GM03348 (cell line): ENCODE measurements at regions not wholly inside any gene's neighbourhood (a gene's known extent, or its start where the extent isn't known, plus 50 kb on each side); places are given as distances from the start of the nearest gene placed in this dataset.
A peak's percentile ranks its signal among the peaks of the same experiment; 100 is the strongest.

Experiments used
- DNase-seq: peaks from one replicate; pipeline ENCODE4 v3.0.0; 2012; ENCODE audit warnings: low spot score

DNA sequence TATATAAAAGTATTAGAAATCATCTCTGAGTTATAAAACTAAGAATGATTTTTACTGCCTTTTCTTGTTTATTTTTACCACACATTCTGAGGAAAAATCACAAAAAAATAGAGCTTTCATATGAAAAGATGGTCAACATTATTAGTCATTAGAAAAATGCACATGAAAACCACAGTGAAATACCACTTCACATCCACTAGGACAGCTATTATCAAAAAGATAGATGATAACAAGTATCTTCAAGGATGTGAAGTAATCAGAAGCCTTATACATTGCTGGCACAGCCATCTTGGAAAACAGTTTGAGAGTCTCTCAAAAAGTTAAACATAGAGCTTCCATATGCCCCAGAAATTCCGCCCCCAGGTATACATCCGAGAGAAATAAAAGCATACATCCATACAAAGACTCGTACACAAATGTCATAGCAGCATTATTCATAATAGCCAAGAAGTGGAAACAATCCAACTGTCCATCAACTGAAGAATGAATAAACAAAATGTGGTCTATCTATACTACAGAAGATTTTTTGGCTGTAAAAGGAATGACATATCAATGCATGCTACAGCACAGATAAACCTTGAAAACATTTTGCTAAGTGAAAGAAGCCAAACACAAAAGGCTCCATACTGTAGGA is 523.9 kb downstream of the FUT8 start:
- DNase-seq = no peak

DNA sequence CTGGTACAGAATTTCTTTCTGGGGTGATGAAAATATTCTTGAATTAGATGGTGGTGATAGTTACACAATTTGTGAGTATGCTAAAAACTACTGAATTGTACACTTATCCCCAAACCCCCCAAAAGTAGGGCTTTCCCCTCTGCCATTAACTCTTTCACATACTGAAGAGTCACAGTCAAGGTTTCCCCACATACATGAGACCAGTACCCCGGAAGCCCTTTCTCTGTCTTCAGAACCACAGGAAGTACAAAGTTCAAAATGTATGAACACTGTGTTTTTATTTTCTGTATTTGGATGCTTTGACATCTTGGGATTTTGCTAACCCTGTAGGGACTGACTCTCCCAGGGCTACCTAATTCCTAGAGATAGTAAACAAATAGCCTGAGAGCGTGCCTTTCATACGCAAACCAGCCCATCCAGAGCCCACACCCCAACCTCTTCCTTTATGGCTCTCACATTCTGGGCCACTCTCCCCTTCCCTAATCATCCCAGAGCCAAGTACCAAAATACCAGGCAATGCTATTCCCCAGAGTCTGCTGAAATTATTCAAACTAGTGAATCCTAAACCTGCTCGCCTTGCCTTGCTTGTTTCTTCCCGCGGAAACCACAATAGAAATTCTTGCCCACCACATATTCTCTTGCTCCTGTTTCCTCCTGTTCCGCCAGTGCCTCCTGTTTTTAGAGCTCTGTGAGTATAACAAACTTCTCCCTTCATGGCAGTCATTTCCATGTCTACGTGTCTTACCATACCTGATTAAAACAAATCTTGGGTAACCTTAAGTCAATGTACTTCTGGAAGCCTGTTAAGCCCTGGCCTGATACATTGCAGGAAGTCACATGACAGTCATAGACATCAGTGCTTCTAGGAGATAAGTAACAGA is 524.8 kb downstream of the FUT8 start:
- DNase-seq = no peak

DNA sequence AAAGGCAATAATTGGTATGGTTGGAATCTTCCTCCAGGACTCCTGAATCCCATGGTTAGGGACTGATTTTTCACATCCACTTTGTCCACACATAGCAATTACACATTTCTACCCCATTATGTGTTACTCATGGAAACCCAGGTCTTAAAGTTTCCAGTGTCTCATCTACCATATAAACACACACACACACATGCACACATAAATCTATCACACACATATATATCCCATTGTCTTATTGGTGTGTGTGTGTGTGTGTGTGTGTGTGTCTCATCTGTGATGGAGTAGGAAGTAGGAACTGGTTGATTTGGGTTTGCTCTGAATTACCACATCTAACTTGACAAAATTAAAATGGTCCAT is 525.4 kb downstream of the FUT8 start:
- DNase-seq = no peak

DNA sequence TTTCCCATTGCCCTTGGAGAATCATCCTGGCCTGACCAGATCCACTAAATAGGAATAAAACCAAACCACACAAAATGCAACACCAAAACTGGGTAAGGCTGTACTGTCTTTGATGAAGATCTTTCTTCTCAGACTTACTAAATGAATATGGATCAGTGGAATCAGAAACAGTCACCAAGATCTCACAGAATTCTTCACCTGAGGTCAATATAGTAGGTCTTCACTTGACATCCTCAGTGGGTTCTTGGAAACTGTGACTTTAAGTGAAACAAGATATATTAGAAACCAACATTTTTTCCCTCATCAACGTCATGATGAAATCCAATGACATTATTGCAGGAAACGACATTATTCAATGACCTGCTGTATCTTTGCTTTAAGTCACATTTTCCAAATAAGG is 526.2 kb downstream of the FUT8 start:
- no peak for DNase-seq

DNA sequence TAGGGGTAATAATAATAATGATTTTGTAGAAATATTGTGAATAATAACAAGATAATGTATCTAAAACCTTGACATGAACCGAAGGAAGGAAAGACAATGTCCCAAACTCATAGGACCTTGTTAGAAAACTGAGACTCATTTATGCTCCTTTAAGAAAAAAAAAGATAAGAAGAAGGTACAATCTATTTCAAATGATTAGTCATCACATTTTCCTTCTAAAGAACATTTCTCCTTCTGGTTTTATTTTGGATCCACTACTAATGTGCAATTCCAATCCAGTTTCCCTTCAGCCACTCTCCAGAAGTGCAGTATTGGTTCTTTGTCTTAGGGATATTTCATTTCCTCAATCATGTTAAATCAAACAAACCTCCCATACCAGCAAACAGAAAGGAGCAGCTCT is 526.7 kb downstream of the FUT8 start:
- no peak for DNase-seq

DNA sequence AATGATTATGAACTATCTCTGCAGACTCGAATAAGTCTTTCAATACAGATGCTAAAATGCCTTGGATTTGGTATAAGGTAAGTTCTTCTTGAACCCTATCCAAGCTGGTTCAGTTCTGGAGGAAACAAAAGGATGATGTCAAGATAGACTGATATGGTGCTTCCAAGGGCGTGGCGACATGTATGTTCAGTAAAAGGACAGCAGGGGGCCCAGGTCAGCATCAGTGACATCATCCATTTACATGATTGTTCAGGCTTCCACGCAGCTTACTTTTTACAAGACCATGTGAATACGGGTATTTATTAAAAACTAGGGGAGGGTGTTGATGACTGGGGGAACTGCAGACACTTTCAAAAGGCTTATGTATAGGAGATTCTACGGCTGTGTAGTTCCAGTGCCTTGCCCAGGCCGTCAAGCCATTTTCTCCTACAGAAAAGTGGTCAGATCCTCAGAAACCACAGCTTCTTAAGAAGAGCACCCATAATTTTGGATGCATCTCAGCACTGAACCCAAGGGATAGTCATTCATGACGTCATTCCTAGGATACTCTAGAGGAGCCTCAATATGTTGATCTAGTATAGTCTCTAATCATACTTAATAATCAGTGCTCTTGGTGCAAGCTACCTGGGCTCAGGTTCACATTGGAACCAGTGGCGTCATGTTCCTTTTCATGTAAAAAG is 527.7 kb downstream of the FUT8 start:
- DNase-seq = no peak

DNA sequence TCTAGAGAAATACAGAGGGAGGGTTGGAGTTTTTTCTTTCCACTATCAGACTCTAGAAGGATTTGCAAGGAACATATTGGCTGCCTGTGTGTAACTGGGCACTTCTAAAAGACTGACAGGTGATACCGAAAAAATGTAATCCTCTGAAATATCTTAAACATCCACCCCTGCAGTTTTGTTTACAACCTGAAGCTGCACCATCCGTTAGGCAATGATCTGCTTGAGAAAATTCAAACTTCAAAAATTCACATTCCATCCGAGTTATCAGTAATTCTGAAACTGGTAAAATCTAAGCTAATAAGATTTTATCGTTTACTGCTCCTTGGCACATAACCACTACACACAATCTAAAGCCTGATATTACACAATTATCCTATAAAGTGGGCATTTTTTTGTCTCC is 528.6 kb downstream of the FUT8 start:
- no peak for DNase-seq

DNA sequence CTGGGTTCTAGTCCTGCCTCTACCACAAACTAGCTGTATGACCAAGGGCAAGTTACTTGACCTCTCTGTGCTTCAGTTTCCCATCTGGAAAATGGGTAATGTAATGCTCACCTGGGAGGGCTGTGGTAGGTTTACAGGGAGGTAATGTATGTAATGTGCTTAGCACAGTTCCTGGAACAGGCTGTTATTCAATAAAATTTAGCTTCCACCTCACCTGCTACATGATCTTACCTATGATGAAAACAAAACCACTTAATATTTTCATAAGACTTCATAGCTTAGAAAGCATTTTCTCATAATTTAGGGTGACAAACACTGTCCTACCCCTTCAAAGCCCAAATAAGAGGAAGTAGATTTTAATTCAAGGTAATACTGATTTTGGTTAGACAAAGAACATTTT is 530.6 kb downstream of the FUT8 start:
- DNase-seq = no peak

DNA sequence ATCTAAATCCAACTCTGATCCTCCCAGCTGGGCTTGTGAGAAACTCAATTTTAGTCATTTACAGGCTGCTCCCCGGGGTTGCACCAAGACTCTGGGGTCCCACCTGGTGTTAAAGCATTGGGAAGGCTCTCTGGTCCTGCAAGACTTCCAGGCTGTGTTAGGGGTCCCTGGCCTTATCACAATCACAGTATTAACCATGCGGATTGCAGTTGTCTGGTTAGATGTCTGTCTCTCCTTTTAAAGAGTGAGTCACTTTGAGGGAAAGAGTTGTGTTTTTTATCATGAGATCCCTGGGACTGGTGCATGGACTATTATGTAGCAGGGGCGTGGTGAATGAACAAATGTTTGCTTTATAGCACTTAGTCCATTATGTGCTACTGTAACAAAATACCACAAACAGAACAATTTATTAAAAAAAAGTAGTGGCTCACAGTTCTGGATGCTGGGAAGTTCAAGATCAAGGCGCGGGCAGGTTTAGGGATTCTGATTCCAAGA is 531.4 kb downstream of the FUT8 start:
- DNase-seq = no peak

DNA sequence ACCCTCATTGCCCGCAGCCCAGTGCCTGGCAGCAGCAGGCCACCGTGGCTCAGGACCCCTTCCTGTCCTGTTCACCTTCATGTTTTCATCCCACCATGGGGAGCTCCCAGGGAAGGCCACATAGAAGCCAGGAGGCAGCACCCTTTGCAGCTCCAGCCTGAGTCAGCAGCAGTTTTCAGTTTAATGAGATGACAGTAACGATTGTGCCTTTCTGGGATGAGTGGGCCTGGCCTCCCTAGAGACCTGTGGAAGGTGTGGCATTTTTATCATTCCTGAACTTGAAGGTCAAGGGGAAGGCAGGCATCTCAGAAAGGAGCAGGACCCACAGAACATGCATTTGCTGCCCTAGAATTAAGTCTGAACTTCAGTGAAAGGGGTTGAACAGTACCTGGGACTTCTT is 532.8 kb downstream of the FUT8 start:
- no peak for DNase-seq

DNA sequence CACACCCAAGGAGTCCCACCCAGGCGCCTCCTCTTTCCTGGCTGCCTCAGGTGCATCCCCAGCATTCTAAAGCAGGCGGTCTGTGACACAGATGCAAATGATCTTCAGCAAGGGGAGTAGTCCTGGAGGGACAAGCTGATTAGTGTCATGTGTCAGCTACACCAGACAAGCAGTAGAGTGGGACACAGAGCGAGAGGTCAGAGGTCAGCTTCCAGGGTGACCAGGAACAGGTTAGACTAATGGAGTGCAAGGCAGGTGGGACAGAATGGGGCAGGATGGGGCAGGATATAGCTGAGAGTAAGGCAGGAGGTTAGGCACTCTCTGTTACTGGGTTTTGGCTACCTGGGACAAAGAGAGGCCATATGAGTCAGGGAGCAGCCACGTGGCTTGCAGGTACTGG is 534.0 kb downstream of the FUT8 start:
- DNase-seq = no peak

DNA sequence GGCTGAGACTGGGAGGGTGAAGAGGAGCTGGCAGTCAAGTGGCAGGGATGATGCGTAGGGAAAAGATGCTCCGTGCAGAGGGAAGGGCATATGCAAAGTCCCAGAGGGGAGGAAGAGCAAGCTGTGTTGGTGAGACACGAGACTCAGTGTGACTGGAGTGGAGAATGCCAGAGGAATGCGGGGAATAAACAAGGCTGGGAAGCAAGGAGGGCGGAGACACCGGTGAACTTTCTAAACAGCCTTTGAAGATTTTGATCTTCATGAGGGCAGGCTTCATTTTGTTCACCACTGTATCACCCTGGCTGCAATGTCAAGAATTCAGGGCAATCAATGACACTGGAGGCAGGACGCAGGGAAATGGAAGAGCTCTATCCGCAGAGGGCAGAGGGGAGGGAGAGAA is 535.8 kb downstream of the FUT8 start:
- no peak for DNase-seq

DNA sequence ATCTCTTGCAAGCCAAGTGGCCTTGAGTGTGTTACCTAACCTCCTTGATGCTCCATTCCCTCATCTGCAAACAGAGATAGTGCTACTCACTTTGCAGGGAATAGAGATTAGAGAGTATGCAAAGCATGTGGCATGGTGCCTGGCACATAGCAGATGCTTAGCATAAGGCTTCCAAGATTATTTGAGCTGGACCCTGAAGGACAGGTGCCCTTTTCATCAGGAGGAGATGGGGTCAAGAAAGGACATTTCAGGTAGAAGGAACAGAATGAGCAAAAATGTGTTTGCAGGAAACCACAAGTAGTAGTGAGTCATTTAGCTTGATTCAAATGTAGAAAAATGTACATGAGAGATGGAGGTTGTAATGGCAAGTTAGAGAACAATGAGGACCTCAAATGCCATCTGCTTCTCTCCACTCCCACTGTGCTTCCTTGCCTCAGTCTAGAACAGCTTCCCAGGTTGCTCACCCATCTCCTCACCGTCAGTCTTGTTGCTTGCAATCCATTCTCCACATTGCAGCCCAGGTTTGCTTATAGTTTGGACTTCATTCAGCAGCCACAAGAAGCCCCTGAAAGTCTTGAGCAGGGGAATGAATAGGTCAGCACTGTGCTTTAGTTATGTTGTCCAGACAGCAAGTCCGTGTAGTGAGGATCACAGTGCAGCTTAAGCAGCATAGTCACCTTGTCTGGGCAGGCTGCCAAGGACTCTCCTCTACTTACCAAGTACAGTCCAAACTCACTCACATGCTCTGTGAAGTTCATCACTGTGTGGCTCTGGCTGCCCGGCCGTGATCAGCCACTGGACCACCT is 536.3 kb upstream of the CCDC196 start:
- peak; percentile 11 for DNase-seq

DNA sequence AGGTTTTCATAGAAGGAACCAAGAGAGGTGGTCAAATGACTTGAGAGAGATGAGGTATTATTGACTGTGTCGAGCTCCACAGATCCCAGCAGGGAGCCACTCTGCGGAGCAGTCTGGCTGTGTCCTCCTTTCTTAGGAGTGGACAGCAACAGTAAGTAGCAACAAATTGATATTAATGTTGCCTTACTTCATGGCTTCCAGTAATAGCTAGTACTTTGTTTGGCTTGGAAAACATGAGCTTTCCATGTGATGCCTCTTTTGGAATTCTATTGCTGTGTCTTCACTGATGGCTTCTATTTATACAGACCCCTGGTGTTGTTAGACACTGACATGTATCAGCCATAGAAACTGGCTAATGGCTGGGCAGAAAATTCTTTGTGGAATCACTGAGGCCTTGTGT is 531.2 kb upstream of the CCDC196 start:
- DNase-seq = no peak

DNA sequence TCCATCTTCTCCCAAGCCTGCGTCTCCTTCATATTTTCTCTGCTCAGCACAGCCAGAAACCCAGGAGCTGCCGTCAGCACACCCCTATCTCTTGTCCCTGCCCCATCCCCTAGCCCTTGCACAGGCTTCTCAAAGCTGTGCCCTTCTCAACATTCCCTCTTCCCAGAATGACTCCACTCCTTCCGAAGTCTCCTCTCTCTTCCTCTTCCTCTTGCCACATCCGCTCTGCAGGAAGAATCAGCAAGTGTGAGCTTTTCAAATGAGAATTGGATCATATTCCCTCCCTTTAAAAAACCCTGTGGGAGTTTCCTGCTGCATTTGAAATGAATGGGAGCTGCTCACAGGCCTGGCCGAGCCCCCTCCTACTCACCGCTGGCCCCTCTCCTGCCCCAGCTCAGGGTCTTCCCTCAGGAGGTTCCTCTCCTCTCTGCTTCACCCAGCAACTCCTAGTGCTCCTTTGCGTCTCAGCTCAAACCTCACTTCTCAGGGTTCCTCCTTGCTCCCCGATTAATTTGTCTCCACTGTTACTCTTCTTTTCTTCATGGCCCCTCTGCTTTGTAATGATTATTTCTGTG is 528.5 kb upstream of the CCDC196 start:
- DNase-seq = no peak

DNA sequence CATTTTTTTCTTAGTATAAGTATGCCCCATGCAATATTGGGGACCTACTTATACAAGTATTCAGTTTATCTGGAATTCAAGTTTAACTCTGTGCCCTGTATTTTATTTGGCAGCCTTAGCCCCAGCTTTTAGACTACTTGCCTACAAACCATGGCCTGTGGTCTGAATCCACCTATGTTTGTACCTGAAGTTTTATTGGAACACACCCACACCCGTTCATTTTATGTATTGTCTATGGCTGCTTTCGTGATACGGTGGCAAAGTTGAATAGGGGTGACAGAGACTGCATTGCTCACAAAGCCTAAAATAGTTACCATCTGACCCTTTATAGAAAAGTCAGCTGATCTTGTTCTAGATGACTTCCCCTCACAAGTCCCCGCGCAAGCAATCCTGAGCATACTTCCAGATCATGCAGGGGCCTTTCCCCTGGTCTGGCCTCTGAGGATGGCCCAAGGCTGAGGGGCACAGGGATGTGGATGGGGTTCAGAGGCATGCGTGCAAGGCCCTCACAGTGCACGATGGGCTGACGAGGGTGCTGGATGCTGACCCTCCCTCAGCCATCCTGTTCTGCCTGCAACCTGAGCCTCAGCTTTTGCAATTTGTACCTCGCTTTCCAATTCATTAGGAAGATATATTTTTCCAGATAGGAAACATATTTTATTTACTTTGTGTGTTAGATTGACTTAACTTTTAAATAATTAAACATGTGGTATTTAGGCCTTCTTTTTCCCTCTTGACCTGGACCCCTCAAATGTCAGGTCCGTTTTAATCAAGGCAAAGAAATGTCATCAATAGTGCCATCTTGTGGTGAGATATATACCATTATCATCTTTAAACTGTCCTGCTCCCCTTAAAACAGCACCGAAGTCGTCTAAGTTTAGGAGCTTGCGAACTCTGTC is 527.3 kb upstream of the CCDC196 start:
- peak; percentile 66 for DNase-seq

DNA sequence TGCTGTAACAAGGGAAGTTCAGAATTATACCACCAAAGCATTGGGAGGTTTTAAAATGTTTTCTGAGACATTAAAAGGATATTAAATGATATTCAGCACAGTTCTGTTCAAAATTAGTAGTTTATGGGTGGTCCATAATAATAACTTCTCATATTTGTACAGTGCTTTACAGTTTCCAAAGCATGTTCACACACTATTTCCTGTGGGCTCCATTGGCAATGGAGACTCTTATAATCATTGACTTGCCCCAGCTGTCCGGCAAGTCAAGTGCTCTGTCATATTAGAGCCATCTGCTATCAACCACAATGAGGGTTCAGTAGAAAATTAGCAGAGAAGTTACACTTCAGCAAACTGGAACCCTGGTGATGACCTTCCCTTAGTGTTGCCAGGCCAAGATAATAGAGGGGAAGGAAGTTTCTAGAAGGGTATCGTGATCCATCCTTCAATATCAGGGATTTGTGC is 526.6 kb upstream of the CCDC196 start:
- DNase-seq = no peak

DNA sequence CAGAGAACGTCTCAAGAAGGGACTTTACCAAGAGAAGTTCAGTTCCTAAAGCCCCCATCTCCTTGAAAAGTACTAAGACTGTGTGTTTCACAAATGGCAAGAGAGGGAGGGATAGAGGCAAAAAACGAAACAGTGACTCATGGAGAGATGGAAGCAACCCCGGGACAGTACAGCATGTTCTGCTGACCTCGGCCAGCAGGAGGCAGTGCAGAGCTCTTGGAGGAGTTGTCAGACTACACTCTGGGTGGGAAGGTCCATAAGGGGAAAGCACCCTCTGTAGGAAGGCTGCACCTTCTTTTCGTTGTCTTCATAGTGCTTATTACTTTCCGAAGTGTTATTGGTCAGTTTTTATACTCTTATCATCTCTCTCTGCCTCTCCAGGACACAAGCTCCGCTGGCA is 525.2 kb upstream of the CCDC196 start:
- DNase-seq = peak; percentile 62

DNA sequence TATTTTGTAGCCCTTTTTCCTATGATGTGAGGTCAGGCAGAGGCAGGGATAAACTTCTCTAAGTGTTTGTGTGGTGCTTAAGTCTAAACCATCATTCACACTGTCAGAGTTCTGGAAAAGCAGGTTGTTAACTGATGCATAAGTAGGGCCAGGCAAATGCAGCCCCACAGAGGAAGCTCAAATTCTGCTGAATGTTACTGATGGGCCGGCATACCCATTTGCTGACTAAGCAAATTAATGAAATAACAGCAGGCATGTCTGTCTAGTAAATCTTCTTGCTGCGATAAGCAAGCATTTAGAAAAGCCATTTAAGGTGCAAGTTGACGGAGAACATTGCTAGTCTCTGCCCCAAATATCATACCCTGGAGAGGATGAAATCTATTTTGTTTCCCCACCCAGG is 523.2 kb upstream of the CCDC196 start:
- no peak for DNase-seq

DNA sequence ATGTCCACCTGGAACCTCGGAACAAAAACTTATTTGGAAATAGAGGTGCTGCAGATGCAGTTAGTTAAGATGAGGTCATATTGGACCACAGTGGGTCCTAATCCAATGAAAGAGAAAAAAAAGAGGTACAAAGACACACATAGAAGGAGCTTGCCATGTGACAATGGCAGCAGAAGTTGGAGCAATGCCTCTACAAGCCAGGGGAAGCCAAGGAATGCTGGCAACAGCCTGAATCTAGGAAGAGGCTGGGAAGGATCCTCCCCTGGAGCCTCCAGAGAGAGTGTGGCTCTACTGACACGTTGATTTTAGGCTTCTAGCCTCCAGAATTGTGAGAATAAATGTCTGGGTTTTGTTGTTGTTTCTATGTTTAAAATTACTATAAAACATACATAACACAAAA is 521.8 kb upstream of the CCDC196 start:
- DNase-seq = no peak

DNA sequence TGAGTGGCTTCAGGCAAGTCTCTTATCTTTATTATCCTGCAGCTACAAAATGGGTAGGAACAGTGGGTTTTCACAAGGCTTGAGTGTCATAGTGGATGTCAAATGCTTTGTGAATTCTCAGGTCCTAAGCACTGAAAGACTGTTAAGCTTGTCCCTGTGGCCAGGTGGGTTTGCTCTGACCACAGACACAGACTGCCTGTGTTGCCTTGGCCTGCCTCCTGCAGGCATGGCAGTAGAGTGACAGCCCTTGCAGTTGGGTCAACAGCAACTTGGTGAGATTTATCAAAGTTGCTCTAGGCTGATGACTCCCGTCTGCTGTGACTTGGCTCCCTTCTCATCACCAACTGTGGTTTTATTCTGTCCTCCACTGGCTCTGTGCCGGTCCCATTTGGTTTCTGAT is 520.0 kb upstream of the CCDC196 start:
- no peak for DNase-seq
